DND-41 (cell line): ENCODE measurements at regions not wholly inside any gene's neighbourhood (a gene's known extent, or its start where the extent isn't known, plus 50 kb on each side); places are given as distances from the start of the nearest gene placed in this dataset.

Experiments used
- CTCF ChIP-seq: IDR thresholded peaks from 2 replicates; pipeline ENCODE4 v1.5.1; 2012; ENCODE audit warnings: borderline replicate concordance, low read length, moderate library complexity, mild to moderate bottlenecking; ENCODE audit not compliant: poor library complexity, severe bottlenecking; ENCODE audit errors: extremely low read depth
- EZH2 ChIP-seq: IDR thresholded peaks from 3 replicates; pipeline ENCODE4 v1.6.1; 2012; ENCODE audit warnings: borderline replicate concordance, low read depth, mild to moderate bottlenecking, moderate library complexity, low read length, inconsistent platforms; ENCODE audit not compliant: severe bottlenecking

- no peak for TF ChIP-seq CTCF
- TF ChIP-seq EZH2 = no peak
These were observed 87.1 kb upstream of the HNF1B start for GRCh38 chr17:37831986-37832385.
